ENCODE measurements at regions not wholly inside any gene's neighbourhood (a gene's known extent, or its start where the extent isn't known, plus 50 kb on each side); places are given as distances from the start of the nearest gene placed in this dataset.

GRCh38 chr4:136818811-136819330 is 713.4 kb downstream of the PCDH18 start:
- Histone ChIP-seq H3K27ac (ENCODE audit: low read length) (no peak overlapping the region), H3K9ac (ENCODE audit: low read length in 2 of 2) (no peak overlapping the region), H3K27me3 (ENCODE audit: control insufficient read depth in 1 of 2, insufficient read depth in 2 of 2, low read length in 2 of 2) (no peaks in the 10 kb centered on the region), H3K9me3 (ENCODE audit: control insufficient read depth in 2 of 2, low read length in 2 of 2) (no peaks in the 10 kb centered on the region), H3K4me3 (ENCODE audit: low read length in 2 of 2) (no peak overlapping the region), H3K4me1 (ENCODE audit: control insufficient read depth, insufficient read depth, low read length) (no peaks in the 10 kb centered on the region), H3K36me3 (ENCODE audit: control insufficient read depth in 2 of 2, insufficient read depth in 2 of 2, low read length in 2 of 2) (no peaks in the 10 kb centered on the region)

- Histone ChIP-seq H3K4me3 (ENCODE audit: low read length in 2 of 2) (no peak overlapping the region), H3K27ac (ENCODE audit: low read length) (no peak overlapping the region), H3K27me3 (ENCODE audit: control insufficient read depth in 1 of 2, insufficient read depth in 2 of 2, low read length in 2 of 2) (no peaks in the 10 kb centered on the region)
Measured at GRCh38 chr4:136812100-136812880, 720.0 kb downstream of the PCDH18 start.

GRCh38 chr4:136811496-136812077 is 720.7 kb downstream of the PCDH18 start:
- H3K9ac ChIP-seq (ENCODE audit: low read length in 2 of 2), result no peak overlapping the region
- H3K27me3 ChIP-seq (ENCODE audit: control insufficient read depth in 1 of 2, insufficient read depth in 2 of 2, low read length in 2 of 2), result no peaks in the 10 kb centered on the region
- no peaks in the 10 kb centered on the region for H3K9me3 ChIP-seq (ENCODE audit: control insufficient read depth in 2 of 2, low read length in 2 of 2)
- H3K4me3 ChIP-seq (ENCODE audit: low read length in 2 of 2), result no peak overlapping the region
- no peak overlapping the region for H3K27ac ChIP-seq (ENCODE audit: low read length)
- H3K36me3 ChIP-seq (ENCODE audit: control insufficient read depth in 2 of 2, insufficient read depth in 2 of 2, low read length in 2 of 2), result no peaks in the 10 kb centered on the region
- H3K4me1 ChIP-seq (ENCODE audit: control insufficient read depth, insufficient read depth, low read length), result no peaks in the 10 kb centered on the region

More at GRCh38 chr4:136812100-136812880, 720.0 kb downstream of the PCDH18 start:
- H3K36me3 ChIP-seq (ENCODE audit: control insufficient read depth in 2 of 2, insufficient read depth in 2 of 2, low read length in 2 of 2), result no peaks in the 10 kb centered on the region
- H3K9me3 ChIP-seq (ENCODE audit: control insufficient read depth in 2 of 2, low read length in 2 of 2), result no peaks in the 10 kb centered on the region
- H3K9ac ChIP-seq (ENCODE audit: low read length in 2 of 2), result no peak overlapping the region
- no peaks in the 10 kb centered on the region for H3K4me1 ChIP-seq (ENCODE audit: control insufficient read depth, insufficient read depth, low read length)

- Histone ChIP-seq H3K9me3 (ENCODE audit: control insufficient read depth in 2 of 2, low read length in 2 of 2) (no peaks in the 10 kb centered on the region), H3K4me1 (ENCODE audit: control insufficient read depth, insufficient read depth, low read length) (no peaks in the 10 kb centered on the region), H3K4me3 (ENCODE audit: low read length in 2 of 2) (no peak overlapping the region), H3K27me3 (ENCODE audit: control insufficient read depth in 1 of 2, insufficient read depth in 2 of 2, low read length in 2 of 2) (no peaks in the 10 kb centered on the region), H3K27ac (ENCODE audit: low read length) (no peak overlapping the region), H3K36me3 (ENCODE audit: control insufficient read depth in 2 of 2, insufficient read depth in 2 of 2, low read length in 2 of 2) (no peaks in the 10 kb centered on the region), H3K9ac (ENCODE audit: low read length in 2 of 2) (no peak overlapping the region)
Measured at GRCh38 chr4:136810626-136811025, 721.7 kb downstream of the PCDH18 start.

DNA sequence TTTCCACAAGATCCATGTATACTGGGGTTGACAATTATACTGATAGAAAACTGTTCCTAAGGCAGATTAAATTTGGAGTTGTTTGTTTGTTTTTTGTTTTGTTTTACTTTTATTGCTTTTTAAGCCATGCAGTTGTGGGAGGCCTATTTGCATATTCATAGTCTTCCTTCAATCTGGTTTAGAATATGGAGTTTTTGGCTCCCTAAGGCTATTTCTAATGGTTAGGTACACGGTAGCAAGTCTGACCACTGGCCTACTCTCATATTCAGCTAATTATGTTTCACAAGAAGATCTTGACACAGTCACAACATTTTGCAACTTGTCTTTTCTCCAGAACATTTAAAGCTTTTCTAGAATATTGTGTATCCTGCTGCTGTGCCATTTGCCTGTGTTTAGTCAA is 725.5 kb downstream of the PCDH18 start:
- Histone ChIP-seq H3K9ac (ENCODE audit: low read length in 2 of 2) (no peak overlapping the region), H3K4me1 (ENCODE audit: control insufficient read depth, insufficient read depth, low read length) (no peaks in the 10 kb centered on the region), H3K27me3 (ENCODE audit: control insufficient read depth in 1 of 2, insufficient read depth in 2 of 2, low read length in 2 of 2) (no peaks in the 10 kb centered on the region), H3K9me3 (ENCODE audit: control insufficient read depth in 2 of 2, low read length in 2 of 2) (no peaks in the 10 kb centered on the region), H3K27ac (ENCODE audit: low read length) (no peak overlapping the region), H3K36me3 (ENCODE audit: control insufficient read depth in 2 of 2, insufficient read depth in 2 of 2, low read length in 2 of 2) (no peaks in the 10 kb centered on the region), H3K4me3 (ENCODE audit: low read length in 2 of 2) (no peak overlapping the region)

DNA sequence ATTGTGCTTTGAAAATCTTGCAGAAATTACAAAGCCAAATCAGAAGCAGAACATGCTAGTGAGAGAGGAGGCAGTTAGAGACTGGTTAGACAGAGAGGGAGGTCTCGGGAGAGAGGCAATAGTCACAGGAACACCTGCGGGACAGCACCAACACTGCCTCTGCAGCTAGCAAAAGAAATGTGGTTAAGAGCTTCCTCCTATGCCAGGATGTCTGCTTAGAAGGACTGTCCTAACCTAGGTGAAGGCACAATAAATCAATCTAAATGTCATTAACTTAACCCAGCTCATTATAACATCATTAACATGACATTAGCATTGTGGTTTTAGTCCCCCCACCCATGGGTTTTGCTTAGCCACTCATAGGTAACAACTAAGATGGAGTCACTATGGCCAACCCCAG is 726.7 kb downstream of the PCDH18 start:
- H3K27me3 ChIP-seq (ENCODE audit: control insufficient read depth in 1 of 2, insufficient read depth in 2 of 2, low read length in 2 of 2), result no peaks in the 10 kb centered on the region
- no peaks in the 10 kb centered on the region for H3K36me3 ChIP-seq (ENCODE audit: control insufficient read depth in 2 of 2, insufficient read depth in 2 of 2, low read length in 2 of 2)
- H3K9ac ChIP-seq (ENCODE audit: low read length in 2 of 2), result no peak overlapping the region
- no peak overlapping the region for H3K27ac ChIP-seq (ENCODE audit: low read length)
- no peak overlapping the region for H3K4me3 ChIP-seq (ENCODE audit: low read length in 2 of 2)
- H3K4me1 ChIP-seq (ENCODE audit: control insufficient read depth, insufficient read depth, low read length), result no peaks in the 10 kb centered on the region
- no peaks in the 10 kb centered on the region for H3K9me3 ChIP-seq (ENCODE audit: control insufficient read depth in 2 of 2, low read length in 2 of 2)

DNA sequence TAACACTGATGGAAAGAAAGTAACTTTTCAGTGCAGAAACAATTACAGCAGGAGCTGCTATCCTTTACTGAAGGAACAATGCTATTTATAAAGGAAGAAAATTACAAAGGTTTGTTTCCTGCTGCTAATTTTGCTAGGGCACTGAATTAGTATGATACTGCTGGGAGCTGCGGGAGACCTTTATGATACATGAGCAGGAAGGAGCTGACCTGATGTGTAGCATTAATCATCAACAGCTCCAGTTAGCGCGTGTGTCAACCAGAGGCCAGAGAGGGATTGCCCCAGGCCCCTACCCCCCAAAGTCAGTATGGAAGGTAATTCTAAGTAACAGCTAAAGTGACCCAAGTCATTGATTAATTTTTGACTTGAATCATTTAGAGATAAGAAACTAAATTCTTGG is 728.9 kb downstream of the PCDH18 start:
- Histone ChIP-seq H3K4me3 (ENCODE audit: low read length in 2 of 2) (no peak overlapping the region), H3K4me1 (ENCODE audit: control insufficient read depth, insufficient read depth, low read length) (no peaks in the 10 kb centered on the region), H3K27ac (ENCODE audit: low read length) (no peak overlapping the region), H3K9me3 (ENCODE audit: control insufficient read depth in 2 of 2, low read length in 2 of 2) (no peaks in the 10 kb centered on the region), H3K27me3 (ENCODE audit: control insufficient read depth in 1 of 2, insufficient read depth in 2 of 2, low read length in 2 of 2) (no peaks in the 10 kb centered on the region), H3K36me3 (ENCODE audit: control insufficient read depth in 2 of 2, insufficient read depth in 2 of 2, low read length in 2 of 2) (no peaks in the 10 kb centered on the region), H3K9ac (ENCODE audit: low read length in 2 of 2) (no peak overlapping the region)

- H3K4me3 ChIP-seq (ENCODE audit: low read length in 2 of 2), result no peak overlapping the region
- H3K27ac ChIP-seq (ENCODE audit: low read length), result no peak overlapping the region
- H3K9ac ChIP-seq (ENCODE audit: low read length in 2 of 2), result no peak overlapping the region
- H3K36me3 ChIP-seq (ENCODE audit: control insufficient read depth in 2 of 2, insufficient read depth in 2 of 2, low read length in 2 of 2), result no peaks in the 10 kb centered on the region
- H3K4me1 ChIP-seq (ENCODE audit: control insufficient read depth, insufficient read depth, low read length), result no peaks in the 10 kb centered on the region
- H3K9me3 ChIP-seq (ENCODE audit: control insufficient read depth in 2 of 2, low read length in 2 of 2), result no peaks in the 10 kb centered on the region
- H3K27me3 ChIP-seq (ENCODE audit: control insufficient read depth in 1 of 2, insufficient read depth in 2 of 2, low read length in 2 of 2), result no peaks in the 10 kb centered on the region
Measured at GRCh38 chr4:136800248-136800647, 732.0 kb downstream of the PCDH18 start.

DNA sequence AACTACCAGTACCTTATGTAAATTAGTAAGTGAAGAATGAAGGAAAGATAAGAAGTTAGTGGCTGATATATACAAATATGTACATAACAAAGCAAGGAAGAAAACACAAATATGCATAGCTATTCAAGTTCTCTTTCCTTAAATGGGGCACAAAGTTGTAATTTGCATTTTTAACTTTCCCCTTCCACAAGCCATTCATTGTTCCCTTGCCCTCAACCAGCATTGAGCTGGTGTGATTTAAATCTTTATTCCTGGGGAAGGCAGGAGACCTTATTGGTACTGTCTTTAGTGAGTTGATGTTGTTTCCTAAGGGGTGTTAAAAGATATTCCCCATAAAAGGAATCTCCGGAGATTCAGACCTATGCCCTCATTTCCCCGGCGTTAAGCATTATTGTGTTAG is 735.3 kb downstream of the PCDH18 start:
- H3K9me3 ChIP-seq (ENCODE audit: control insufficient read depth in 2 of 2, low read length in 2 of 2), result no peaks in the 10 kb centered on the region
- H3K4me3 ChIP-seq (ENCODE audit: low read length in 2 of 2), result no peak overlapping the region
- no peak overlapping the region for H3K27ac ChIP-seq (ENCODE audit: low read length)
- no peaks in the 10 kb centered on the region for H3K36me3 ChIP-seq (ENCODE audit: control insufficient read depth in 2 of 2, insufficient read depth in 2 of 2, low read length in 2 of 2)
- no peaks in the 10 kb centered on the region for H3K4me1 ChIP-seq (ENCODE audit: control insufficient read depth, insufficient read depth, low read length)
- no peak overlapping the region for H3K9ac ChIP-seq (ENCODE audit: low read length in 2 of 2)
- no peaks in the 10 kb centered on the region for H3K27me3 ChIP-seq (ENCODE audit: control insufficient read depth in 1 of 2, insufficient read depth in 2 of 2, low read length in 2 of 2)

GRCh38 chr4:136793848-136794247 is 738.4 kb downstream of the PCDH18 start:
- no peak overlapping the region for H3K9ac ChIP-seq (ENCODE audit: low read length in 2 of 2)
- H3K4me3 ChIP-seq (ENCODE audit: low read length in 2 of 2), result no peak overlapping the region
- no peak overlapping the region for H3K27ac ChIP-seq (ENCODE audit: low read length)
- no peaks in the 10 kb centered on the region for H3K36me3 ChIP-seq (ENCODE audit: control insufficient read depth in 2 of 2, insufficient read depth in 2 of 2, low read length in 2 of 2)
- no peaks in the 10 kb centered on the region for H3K27me3 ChIP-seq (ENCODE audit: control insufficient read depth in 1 of 2, insufficient read depth in 2 of 2, low read length in 2 of 2)
- H3K4me1 ChIP-seq (ENCODE audit: control insufficient read depth, insufficient read depth, low read length), result no peaks in the 10 kb centered on the region
- H3K9me3 ChIP-seq (ENCODE audit: control insufficient read depth in 2 of 2, low read length in 2 of 2), result no peaks in the 10 kb centered on the region

DNA sequence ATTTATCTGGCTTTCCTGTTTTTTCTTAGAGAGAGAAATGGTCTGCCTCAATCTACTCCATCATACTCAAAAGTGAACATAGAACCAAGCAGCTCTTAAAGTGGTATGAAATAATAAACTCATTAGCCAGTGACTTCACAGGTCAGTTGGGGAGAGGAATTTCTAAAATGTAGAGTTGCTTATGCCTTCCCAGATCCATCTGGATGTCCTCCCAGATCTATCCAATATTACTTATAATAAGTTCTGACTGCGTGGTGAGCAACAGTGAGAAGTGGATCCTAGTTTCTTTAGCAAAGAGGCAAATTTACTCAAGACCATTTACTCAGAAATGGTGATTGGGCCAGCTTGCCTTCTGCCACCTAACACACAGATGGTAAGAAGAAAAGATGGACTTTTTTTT is 748.0 kb downstream of the PCDH18 start:
- Histone ChIP-seq H3K36me3 (ENCODE audit: control insufficient read depth in 2 of 2, insufficient read depth in 2 of 2, low read length in 2 of 2) (no peaks in the 10 kb centered on the region), H3K9ac (ENCODE audit: low read length in 2 of 2) (no peak overlapping the region), H3K27me3 (ENCODE audit: control insufficient read depth in 1 of 2, insufficient read depth in 2 of 2, low read length in 2 of 2) (no peaks in the 10 kb centered on the region), H3K4me1 (ENCODE audit: control insufficient read depth, insufficient read depth, low read length) (no peaks in the 10 kb centered on the region), H3K4me3 (ENCODE audit: low read length in 2 of 2) (no peak overlapping the region), H3K9me3 (ENCODE audit: control insufficient read depth in 2 of 2, low read length in 2 of 2) (no peaks in the 10 kb centered on the region), H3K27ac (ENCODE audit: low read length) (no peak overlapping the region)

Data from stomach smooth muscle (tissue), 2 donors.